Right lobe of liver (tissue), 6 donors: ENCODE measurements at regions not wholly inside any gene's neighbourhood (a gene's known extent, or its start where the extent isn't known, plus 50 kb on each side); places are given as distances from the start of the nearest gene placed in this dataset.

Experiments
- ATAC-seq, 4 donors: fragments of 200-7000 bp; cut with Tn5 transposase; one replicate each; pipeline ENCODE4 v1.9.1; 2020; ENCODE audit warnings: mild to moderate bottlenecking in 4 of 4, moderate library complexity in 4 of 4
- DNase-seq, 3 donors: peaks; one replicate each; pipeline ENCODE4 v3.0.0-alpha.2; 2020
- H3K27ac ChIP-seq, 3 donors: fragments of 200-600 bp; one replicate each; pipeline ENCODE4 v1.8.0; 2022
- H3K27me3 ChIP-seq, 2 donors: fragments of 200-600 bp; one replicate each; pipeline ENCODE4 v1.8.0; 2022
- H3K36me3 ChIP-seq, 4 donors: fragments of 200-600 bp; sonication (generic) in 1 of 4; one replicate each; pipeline versions ENCODE4 v1.5.1 to v1.8.0; 2017 to 2022; ENCODE audit warnings: control low read depth in 1 of 4
- H3K4me1 ChIP-seq, 4 donors: fragments of 200-600 bp; sonication (generic) in 1 of 4; one replicate each; pipeline versions ENCODE4 v1.5.1 to v1.8.0; 2017 to 2022; ENCODE audit warnings: control low read depth in 1 of 4
- H3K4me3 ChIP-seq, 3 donors: fragments of 200-600 bp; one replicate each; pipeline ENCODE4 v1.8.0; 2022
- H3K9me3 ChIP-seq, 4 donors: fragments of 200-600 bp; sonication (generic) in 1 of 4; one replicate each; pipeline versions ENCODE4 v1.5.1 to v1.8.0; 2017 to 2022; ENCODE audit warnings: control low read depth in 1 of 4
- CTCF ChIP-seq, 4 donors: fragments of 200-600 bp in 3 of 4; fragments of 450-650 bp in 1 of 4; IDR thresholded peaks; one replicate each; pipeline versions ENCODE4 v1.5.1 to v1.8.0; 2016 to 2022; ENCODE audit warnings: antibody characterized with exemption in 4 of 4, mild to moderate bottlenecking in 2 of 4
- POLR2A ChIP-seq: fragments of 450-650 bp; IDR thresholded peaks from one replicate; pipeline ENCODE4 v1.6.1; 2017; ENCODE audit warnings: antibody characterized with exemption, mild to moderate bottlenecking
- WGBS: methylation state at CpG from one replicate; pipeline ENCODE4 v1.1.6; 2018; ENCODE audit warnings: low coverage, low lambda C conversion rate; ENCODE audit not compliant: insufficient coverage; ENCODE audit errors: missing lambda C conversion rate; 5-methylcytosine and 5-hydroxymethylcytosine counted together
- intact Hi-C, 2 donors: fragments of 100-400 bp; cut with DNase I; formaldehyde crosslinking; loops; one replicate each; pipeline versions ENCODE4 v1.11.2 to v1.14.1; 2022
- donor health status: DM: no; HTN: yes; CAD: no.
- donor health status: DM: no; HTN: no; CAD: no.
- donor health status: DM: no; HTN: no; CAD: no.
- donor health status: DM: no; HTN: yes; CAD: no.
- donor health status: DM: no; HTN: yes; CAD: no.

- intact Hi-C loops, result no loop called here
- WGBS, result 48% methylated on average over 2 of the region's 2 CpGs
These were observed 173.9 kb upstream of the GRIP1 start for GRCh38 chr12:66852765-66853164.

GRCh38 chr12:66859751-66860440, 181.0 kb upstream of the GRIP1 start:
- TF ChIP-seq POLR2A (no peak), CTCF (IDR thresholded peaks at IDR 0.05) (no peak)
- Histone ChIP-seq H3K27me3 (no peaks in the 10 kb centered on the region), H3K4me1 (no peaks in the 10 kb centered on the region), H3K4me3 (no peak overlapping the region), H3K36me3 (no peaks in the 10 kb centered on the region), H3K9me3 (no peaks in the 10 kb centered on the region), H3K27ac (no peak overlapping the region)
- DNase-seq (no peak), ATAC-seq (no peak)
- 63% methylated on average over 7 of the region's 7 CpGs for WGBS
- intact Hi-C loops, result no loop called here

More at GRCh38 chr12:66852765-66853164, 173.9 kb upstream of the GRIP1 start:
- TF ChIP-seq POLR2A (no peak), CTCF (IDR thresholded peaks at IDR 0.05) (no peak)
- DNase-seq (no peak), ATAC-seq (no peak)
- H3K4me1 ChIP-seq, result no peaks in the 10 kb centered on the region
- H3K36me3 ChIP-seq, result no peaks in the 10 kb centered on the region
- H3K27ac ChIP-seq, result no peak overlapping the region
- H3K4me3 ChIP-seq, result no peak overlapping the region
- H3K27me3 ChIP-seq, result no peaks in the 10 kb centered on the region
- no peaks in the 10 kb centered on the region for H3K9me3 ChIP-seq

GRCh38 chr12:66860752-66861750, 182.2 kb upstream of the GRIP1 start:
- peak; percentile 75 to 85 (median 76) for ATAC-seq
- Histone ChIP-seq H3K4me3 (no peak overlapping the region), H3K27ac (no peak overlapping the region), H3K4me1 (no peaks in the 10 kb centered on the region), H3K36me3 (no peaks in the 10 kb centered on the region), H3K27me3 (no peaks in the 10 kb centered on the region), H3K9me3 (no peaks in the 10 kb centered on the region)
- DNase-seq, result peak in 2 of 3 donors; percentile 50 to 55
- WGBS, result 30% methylated on average over 5 of the region's 5 CpGs
- no peak for TF ChIP-seq POLR2A
- peak; percentile 53 to 93 (median 92) for TF ChIP-seq CTCF (IDR thresholded peaks at IDR 0.05)
- intact Hi-C loops, result no loop called here

GRCh38 chr12:66862356-66862985, 183.6 kb upstream of the GRIP1 start:
- no peaks in the 10 kb centered on the region for H3K4me1 ChIP-seq
- H3K9me3 ChIP-seq, result no peaks in the 10 kb centered on the region
- WGBS, result 59% methylated on average over 3 of the region's 3 CpGs
- no peaks in the 10 kb centered on the region for H3K36me3 ChIP-seq
- H3K27ac ChIP-seq, result no peak overlapping the region
- no peak for DNase-seq
- ATAC-seq, result no peak
- H3K27me3 ChIP-seq, result no peaks in the 10 kb centered on the region
- intact Hi-C loops, result no loop called here
- H3K4me3 ChIP-seq, result no peak overlapping the region
- no peak for TF ChIP-seq CTCF (IDR thresholded peaks at IDR 0.05)
- no peak for TF ChIP-seq POLR2A
